ENCODE measurements at regions not wholly inside any gene's neighbourhood (a gene's known extent, or its start where the extent isn't known, plus 50 kb on each side); places are given as distances from the start of the nearest gene placed in this dataset.

DNA sequence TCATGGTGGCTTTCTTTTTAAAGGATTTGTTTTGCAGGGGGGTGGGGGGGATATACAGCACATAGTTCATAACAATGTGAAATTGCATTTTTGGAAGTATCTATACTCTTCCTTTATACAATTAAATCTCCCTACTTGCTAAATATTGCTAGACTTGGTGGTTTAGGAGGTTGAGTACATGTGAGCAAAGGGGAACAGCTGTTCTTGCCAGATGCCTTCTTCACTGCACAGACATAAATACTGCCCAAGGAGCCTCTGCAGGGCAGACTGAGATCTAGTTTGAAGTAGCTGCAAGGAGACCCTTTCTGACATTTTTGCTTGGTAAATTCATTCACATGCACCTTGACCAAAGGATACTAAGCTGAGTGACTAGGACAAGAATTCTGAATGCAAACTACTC, 228.6 kb upstream of the IL12A start:
- H3K36me3 ChIP-seq (ENCODE audit: control insufficient read depth in 1 of 2, insufficient read depth in 2 of 2, low read length in 2 of 2): no peaks in the 10 kb centered on the region
- peaks cover 7 to 8% of the 10 kb centered on the region in 2 donors for H3K27me3 ChIP-seq (ENCODE audit: control insufficient read depth in 1 of 2, insufficient read depth in 2 of 2, low read length in 2 of 2)
- H3K4me1 ChIP-seq (ENCODE audit: control insufficient read depth in 1 of 2, insufficient read depth in 2 of 2, low read length in 2 of 2): peaks cover 7 to 10% of the 10 kb centered on the region in 2 donors
- H3K9me3 ChIP-seq (ENCODE audit: control insufficient read depth in 1 of 2, low read length in 2 of 2): peaks cover 0 to 3% of the 10 kb centered on the region in 2 donors
- no peak overlapping the region for H3K27ac ChIP-seq (ENCODE audit: low read depth, low read length)
- no peak overlapping the region for H3K9ac ChIP-seq (ENCODE audit: low read depth in 1 of 2, low read length in 2 of 2)
- no peak overlapping the region for H3K4me3 ChIP-seq (ENCODE audit: low read depth in 1 of 2, low read length in 2 of 2)

DNA sequence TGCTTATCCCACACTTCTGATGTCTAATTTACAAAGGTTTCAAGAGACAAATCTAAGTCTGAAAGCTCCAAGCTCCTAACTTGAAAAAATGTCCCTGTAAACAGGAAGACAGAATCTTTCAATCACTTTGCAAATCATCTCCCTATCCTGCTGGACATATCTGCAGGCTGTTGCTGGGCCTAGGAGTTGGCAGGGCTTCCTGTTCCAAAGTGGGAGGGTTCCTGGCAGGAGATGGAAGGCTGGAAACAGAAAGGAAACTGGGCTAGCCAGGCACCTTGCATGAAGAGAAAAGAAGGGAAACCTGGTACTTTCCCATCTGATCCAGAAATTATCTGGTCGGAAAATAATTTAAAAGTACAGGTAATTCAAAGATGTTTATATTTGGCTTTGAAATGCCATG, 227.3 kb upstream of the IL12A start:
- Histone ChIP-seq H3K9me3 (ENCODE audit: control insufficient read depth in 1 of 2, low read length in 2 of 2) (no peaks in the 10 kb centered on the region), H3K36me3 (ENCODE audit: control insufficient read depth in 1 of 2, insufficient read depth in 2 of 2, low read length in 2 of 2) (no peaks in the 10 kb centered on the region), H3K4me1 (ENCODE audit: control insufficient read depth in 1 of 2, insufficient read depth in 2 of 2, low read length in 2 of 2) (peaks cover 7 to 15% of the 10 kb centered on the region in 2 donors), H3K27ac (ENCODE audit: low read depth, low read length) (no peak overlapping the region), H3K27me3 (ENCODE audit: control insufficient read depth in 1 of 2, insufficient read depth in 2 of 2, low read length in 2 of 2) (peaks cover 20 to 21% of the 10 kb centered on the region in 2 donors), H3K4me3 (ENCODE audit: low read depth in 1 of 2, low read length in 2 of 2) (no peak overlapping the region), H3K9ac (ENCODE audit: low read depth in 1 of 2, low read length in 2 of 2) (no peak overlapping the region)

DNA sequence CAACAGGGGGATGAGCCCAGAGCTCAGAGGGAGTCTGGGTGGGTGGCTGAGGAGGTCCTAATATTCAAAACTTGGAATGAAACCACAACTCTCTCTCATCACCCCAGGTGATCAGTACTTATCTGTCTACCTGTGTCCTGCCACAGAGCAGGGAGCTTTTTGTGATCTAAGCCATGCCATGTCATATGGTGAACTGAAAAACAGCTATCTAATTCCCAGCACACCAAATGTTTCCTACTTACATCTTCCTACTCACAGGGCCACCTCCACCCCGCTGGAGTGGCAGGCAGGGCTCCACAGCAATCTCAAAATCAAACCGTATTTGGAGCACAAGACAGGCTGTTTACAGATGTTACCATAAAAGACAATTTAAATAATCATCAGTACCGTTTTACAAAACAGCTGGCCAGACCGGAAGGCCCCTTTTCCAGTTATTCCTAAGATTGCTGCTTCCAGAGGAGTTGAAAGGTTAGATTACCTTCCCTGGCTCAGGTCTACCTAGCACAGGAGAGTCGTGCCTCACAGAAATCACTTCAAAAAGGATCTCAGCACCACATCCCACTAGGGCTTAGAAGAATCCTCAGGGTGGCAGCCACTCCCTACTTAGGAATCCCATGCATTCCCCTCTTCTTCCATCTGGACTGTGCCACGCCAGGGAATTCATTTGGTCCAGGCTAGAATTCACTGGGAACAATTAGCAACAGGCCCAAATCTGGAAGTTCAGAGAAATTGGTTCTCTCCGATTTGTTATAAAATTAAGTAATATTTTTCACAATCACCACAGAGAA, 226.6 kb upstream of the IL12A start:
- H3K9ac ChIP-seq (ENCODE audit: low read depth in 1 of 2, low read length in 2 of 2): no peak overlapping the region

DNA sequence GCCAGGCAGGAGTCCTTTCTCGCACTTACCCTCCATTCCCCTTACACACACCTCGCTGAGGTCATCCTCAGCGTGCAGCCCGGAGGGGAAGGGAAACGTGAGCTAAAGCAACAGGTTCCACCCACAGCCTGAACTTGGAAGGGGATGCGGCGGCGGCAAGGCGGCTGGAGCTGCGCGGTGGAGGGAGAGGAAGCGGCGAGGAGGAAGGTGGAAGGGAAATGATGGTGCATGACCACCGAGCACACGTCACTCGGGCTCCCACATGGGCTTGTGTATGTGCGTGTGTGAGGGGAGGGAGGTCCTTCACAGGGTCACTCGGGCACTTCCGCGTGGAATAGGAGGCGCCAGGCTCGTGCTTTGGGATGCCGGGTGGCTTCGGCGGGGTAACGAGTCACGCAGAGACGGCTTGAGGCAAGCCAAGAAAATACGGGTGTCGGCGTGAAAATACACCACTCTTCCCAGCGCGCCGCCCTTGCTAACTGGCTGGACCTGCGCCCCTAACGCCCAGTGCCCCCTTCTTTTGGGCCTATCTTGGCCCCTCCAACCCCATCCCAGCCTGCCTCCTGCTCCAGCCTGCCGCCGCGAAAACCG, 225.5 kb upstream of the IL12A start:
- H3K27me3 ChIP-seq (ENCODE audit: control insufficient read depth in 1 of 2, insufficient read depth in 2 of 2, low read length in 2 of 2): peaks cover 24 to 25% of the 10 kb centered on the region in 2 donors

More for the DNA sequence above, 226.6 kb upstream of the IL12A start:
- Histone ChIP-seq H3K27me3 (ENCODE audit: control insufficient read depth in 1 of 2, insufficient read depth in 2 of 2, low read length in 2 of 2) (peaks cover 20 to 24% of the 10 kb centered on the region in 2 donors), H3K4me3 (ENCODE audit: low read depth in 1 of 2, low read length in 2 of 2) (no peak overlapping the region), H3K36me3 (ENCODE audit: control insufficient read depth in 1 of 2, insufficient read depth in 2 of 2, low read length in 2 of 2) (no peaks in the 10 kb centered on the region), H3K9me3 (ENCODE audit: control insufficient read depth in 1 of 2, low read length in 2 of 2) (no peaks in the 10 kb centered on the region), H3K27ac (ENCODE audit: low read depth, low read length) (no peak overlapping the region), H3K4me1 (ENCODE audit: control insufficient read depth in 1 of 2, insufficient read depth in 2 of 2, low read length in 2 of 2) (peaks cover 7 to 15% of the 10 kb centered on the region in 2 donors)

DNA sequence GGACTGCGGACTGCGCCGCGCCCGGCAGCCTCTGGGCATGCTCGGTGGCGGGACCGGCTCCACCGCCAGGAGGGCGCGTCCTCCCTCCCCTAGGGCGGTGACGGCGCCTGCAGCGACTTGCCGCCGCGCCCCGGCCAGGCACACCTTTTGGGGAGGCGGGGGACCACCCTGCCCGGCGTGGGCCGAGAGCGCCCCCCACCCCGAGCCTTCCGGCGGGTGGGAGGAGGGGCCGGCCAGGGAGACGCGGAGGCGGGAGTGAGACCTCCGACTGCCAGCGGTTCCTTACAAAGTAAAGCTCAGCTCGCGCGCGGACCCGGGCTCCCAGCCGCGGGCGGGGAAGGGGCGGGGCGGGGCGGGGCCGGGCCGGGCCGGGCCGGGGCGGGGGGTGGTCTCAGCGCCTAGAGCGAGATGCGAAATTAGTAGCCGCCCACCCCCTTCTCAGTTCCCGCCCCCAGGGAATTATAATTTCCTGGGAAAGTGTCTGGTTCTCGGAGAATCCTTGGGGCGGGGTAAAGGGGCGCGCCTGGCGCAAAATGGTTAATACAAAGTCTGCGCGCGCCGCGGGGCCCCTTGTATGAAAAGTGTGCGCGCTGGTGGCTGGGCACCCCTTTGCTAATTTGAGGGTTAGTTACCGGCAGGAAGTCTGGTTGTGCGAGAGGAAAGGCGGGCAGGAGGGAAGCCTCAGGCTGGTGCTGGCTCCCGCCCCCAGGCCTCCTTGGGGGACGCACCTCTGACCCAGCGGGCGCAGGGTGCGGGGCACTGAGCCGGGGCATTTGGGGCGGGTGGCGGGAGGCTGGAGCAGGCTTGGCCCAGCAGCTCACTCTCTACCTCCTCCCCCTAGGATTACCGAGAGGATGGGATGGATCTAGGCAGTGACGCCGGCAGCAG, 224.8 kb upstream of the IL12A start:
- peak overlapping the region; percentile 77 to 80 for H3K4me3 ChIP-seq (ENCODE audit: low read depth in 1 of 2, low read length in 2 of 2)
- peak overlapping the region; percentile 57 to 69 for H3K9ac ChIP-seq (ENCODE audit: low read depth in 1 of 2, low read length in 2 of 2)
- peaks cover 7 to 15% of the 10 kb centered on the region in 2 donors for H3K4me1 ChIP-seq (ENCODE audit: control insufficient read depth in 1 of 2, insufficient read depth in 2 of 2, low read length in 2 of 2)
- no peaks in the 10 kb centered on the region for H3K9me3 ChIP-seq (ENCODE audit: control insufficient read depth in 1 of 2, low read length in 2 of 2)
- H3K27ac ChIP-seq (ENCODE audit: low read depth, low read length): peak overlapping the region; percentile 86
- H3K36me3 ChIP-seq (ENCODE audit: control insufficient read depth in 1 of 2, insufficient read depth in 2 of 2, low read length in 2 of 2): no peaks in the 10 kb centered on the region
- peaks cover 24 to 25% of the 10 kb centered on the region in 2 donors for H3K27me3 ChIP-seq (ENCODE audit: control insufficient read depth in 1 of 2, insufficient read depth in 2 of 2, low read length in 2 of 2)

More for the DNA sequence above, 225.5 kb upstream of the IL12A start:
- Histone ChIP-seq H3K9me3 (ENCODE audit: control insufficient read depth in 1 of 2, low read length in 2 of 2) (no peaks in the 10 kb centered on the region), H3K4me3 (ENCODE audit: low read depth in 1 of 2, low read length in 2 of 2) (peak overlapping the region; percentile 77 to 80), H3K27ac (ENCODE audit: low read depth, low read length) (peak overlapping the region; percentile 83), H3K9ac (ENCODE audit: low read depth in 1 of 2, low read length in 2 of 2) (peak overlapping the region; percentile 57 to 69), H3K36me3 (ENCODE audit: control insufficient read depth in 1 of 2, insufficient read depth in 2 of 2, low read length in 2 of 2) (no peaks in the 10 kb centered on the region), H3K4me1 (ENCODE audit: control insufficient read depth in 1 of 2, insufficient read depth in 2 of 2, low read length in 2 of 2) (peaks cover 7 to 15% of the 10 kb centered on the region in 2 donors)

DNA sequence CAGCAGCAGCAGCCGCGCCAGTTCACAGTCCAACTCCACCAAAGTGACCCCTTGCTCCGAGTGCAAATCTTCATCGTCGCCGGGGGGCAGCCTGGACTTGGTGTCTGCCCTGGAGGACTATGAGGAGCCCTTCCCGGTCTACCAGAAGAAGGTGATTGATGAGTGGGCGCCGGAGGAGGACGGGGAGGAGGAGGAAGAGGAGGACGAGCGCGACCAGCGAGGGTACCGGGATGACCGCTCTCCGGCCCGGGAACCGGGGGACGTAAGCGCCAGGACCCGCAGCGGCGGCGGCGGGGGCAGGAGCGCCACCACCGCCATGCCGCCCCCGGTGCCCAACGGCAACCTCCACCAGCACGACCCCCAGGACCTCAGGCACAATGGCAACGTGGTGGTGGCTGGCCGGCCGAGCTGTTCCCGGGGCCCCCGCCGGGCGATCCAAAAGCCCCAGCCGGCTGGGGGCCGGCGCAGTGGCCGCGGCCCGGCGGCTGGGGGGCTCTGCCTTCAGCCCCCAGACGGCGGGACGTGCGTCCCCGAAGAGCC, 224.1 kb upstream of the IL12A start:
- peaks cover 7 to 15% of the 10 kb centered on the region in 2 donors for H3K4me1 ChIP-seq (ENCODE audit: control insufficient read depth in 1 of 2, insufficient read depth in 2 of 2, low read length in 2 of 2)
- H3K27me3 ChIP-seq (ENCODE audit: control insufficient read depth in 1 of 2, insufficient read depth in 2 of 2, low read length in 2 of 2): peaks cover 24 to 25% of the 10 kb centered on the region in 2 donors
- H3K4me3 ChIP-seq (ENCODE audit: low read depth in 1 of 2, low read length in 2 of 2): peak overlapping the region; percentile 59 to 64

DNA sequence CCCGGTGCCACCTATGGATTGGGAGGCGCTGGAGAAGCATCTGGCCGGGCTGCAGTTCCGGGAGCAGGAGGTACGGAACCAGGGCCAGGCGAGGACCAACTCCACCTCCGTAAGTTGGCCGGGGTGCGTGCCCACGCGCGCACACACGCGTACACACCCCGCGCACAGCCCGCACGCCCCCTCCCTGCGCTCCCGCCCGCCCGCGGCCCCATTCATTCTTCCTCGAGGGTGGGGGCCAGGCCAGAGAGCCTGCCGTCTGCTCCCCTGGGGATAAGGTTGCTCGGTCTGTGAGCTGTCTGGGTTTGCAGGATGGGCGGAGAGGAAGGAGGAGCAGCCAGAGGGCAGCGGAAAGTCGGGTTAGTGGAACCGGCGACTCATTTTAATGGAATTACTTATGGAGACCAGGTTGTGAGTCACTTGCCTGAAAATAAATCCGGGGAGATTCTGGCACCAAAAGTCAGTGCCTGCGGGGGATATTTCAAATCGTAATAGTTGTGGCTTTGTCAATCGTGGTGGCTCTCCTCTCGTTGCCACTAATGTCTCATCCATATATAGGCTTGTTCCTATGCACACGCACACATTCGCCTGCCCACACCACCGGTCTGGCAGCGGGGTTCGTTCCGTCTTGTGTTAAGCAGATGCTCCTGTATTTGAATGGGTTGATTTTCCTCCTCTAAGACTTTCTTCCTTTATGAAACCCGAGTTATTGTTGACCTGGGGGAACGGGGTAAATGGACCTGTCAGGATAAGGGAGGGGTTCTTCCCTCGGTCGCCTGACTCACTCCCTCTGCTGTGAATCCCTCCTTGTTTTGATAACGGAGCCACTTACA, 223.4 kb upstream of the IL12A start:
- peak overlapping the region in 1 of 2 donors; percentile 59 for H3K9ac ChIP-seq (ENCODE audit: low read depth in 1 of 2, low read length in 2 of 2)
- peak overlapping the region; percentile 59 to 64 for H3K4me3 ChIP-seq (ENCODE audit: low read depth in 1 of 2, low read length in 2 of 2)
- H3K36me3 ChIP-seq (ENCODE audit: control insufficient read depth in 1 of 2, insufficient read depth in 2 of 2, low read length in 2 of 2): no peaks in the 10 kb centered on the region
- H3K27ac ChIP-seq (ENCODE audit: low read depth, low read length): peak overlapping the region; percentile 86
- H3K9me3 ChIP-seq (ENCODE audit: control insufficient read depth in 1 of 2, low read length in 2 of 2): no peaks in the 10 kb centered on the region
- H3K27me3 ChIP-seq (ENCODE audit: control insufficient read depth in 1 of 2, insufficient read depth in 2 of 2, low read length in 2 of 2): peaks cover 24 to 25% of the 10 kb centered on the region in 2 donors
- peaks cover 7 to 15% of the 10 kb centered on the region in 2 donors for H3K4me1 ChIP-seq (ENCODE audit: control insufficient read depth in 1 of 2, insufficient read depth in 2 of 2, low read length in 2 of 2)

More for the DNA sequence above, 224.1 kb upstream of the IL12A start:
- Histone ChIP-seq H3K9me3 (ENCODE audit: control insufficient read depth in 1 of 2, low read length in 2 of 2) (no peaks in the 10 kb centered on the region), H3K27ac (ENCODE audit: low read depth, low read length) (peak overlapping the region; percentile 86), H3K9ac (ENCODE audit: low read depth in 1 of 2, low read length in 2 of 2) (peak overlapping the region; percentile 30 to 51), H3K36me3 (ENCODE audit: control insufficient read depth in 1 of 2, insufficient read depth in 2 of 2, low read length in 2 of 2) (no peaks in the 10 kb centered on the region)

DNA sequence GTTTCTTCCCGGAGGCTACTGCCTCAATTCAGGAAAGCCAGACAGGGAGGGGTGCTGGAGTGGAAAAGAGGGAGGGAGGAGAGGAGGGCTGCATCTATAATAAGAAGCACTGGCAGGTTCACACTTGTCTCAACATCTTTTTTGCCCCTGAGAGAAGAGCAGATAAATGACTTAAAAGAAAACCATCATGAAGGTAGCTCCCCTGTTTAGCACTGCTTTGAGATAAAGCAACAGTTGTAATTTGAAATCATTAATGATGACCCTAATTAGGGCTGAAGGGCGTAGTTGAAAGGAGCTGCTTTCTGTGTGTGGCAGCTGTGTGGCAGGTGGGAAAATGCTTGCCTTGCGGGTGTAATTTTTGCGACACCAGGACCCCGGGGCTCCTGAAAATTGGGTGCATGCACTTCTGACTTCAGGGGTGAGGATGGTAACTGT, 222.8 kb upstream of the IL12A start:
- Histone ChIP-seq H3K9me3 (ENCODE audit: control insufficient read depth in 1 of 2, low read length in 2 of 2) (no peaks in the 10 kb centered on the region), H3K27me3 (ENCODE audit: control insufficient read depth in 1 of 2, insufficient read depth in 2 of 2, low read length in 2 of 2) (peaks cover 24 to 25% of the 10 kb centered on the region in 2 donors), H3K4me3 (ENCODE audit: low read depth in 1 of 2, low read length in 2 of 2) (peak overlapping the region; percentile 59 to 64), H3K27ac (ENCODE audit: low read depth, low read length) (peak overlapping the region; percentile 11), H3K4me1 (ENCODE audit: control insufficient read depth in 1 of 2, insufficient read depth in 2 of 2, low read length in 2 of 2) (peaks cover 7 to 15% of the 10 kb centered on the region in 2 donors), H3K36me3 (ENCODE audit: control insufficient read depth in 1 of 2, insufficient read depth in 2 of 2, low read length in 2 of 2) (no peaks in the 10 kb centered on the region), H3K9ac (ENCODE audit: low read depth in 1 of 2, low read length in 2 of 2) (peak overlapping the region in 1 of 2 donors; percentile 59)

DNA sequence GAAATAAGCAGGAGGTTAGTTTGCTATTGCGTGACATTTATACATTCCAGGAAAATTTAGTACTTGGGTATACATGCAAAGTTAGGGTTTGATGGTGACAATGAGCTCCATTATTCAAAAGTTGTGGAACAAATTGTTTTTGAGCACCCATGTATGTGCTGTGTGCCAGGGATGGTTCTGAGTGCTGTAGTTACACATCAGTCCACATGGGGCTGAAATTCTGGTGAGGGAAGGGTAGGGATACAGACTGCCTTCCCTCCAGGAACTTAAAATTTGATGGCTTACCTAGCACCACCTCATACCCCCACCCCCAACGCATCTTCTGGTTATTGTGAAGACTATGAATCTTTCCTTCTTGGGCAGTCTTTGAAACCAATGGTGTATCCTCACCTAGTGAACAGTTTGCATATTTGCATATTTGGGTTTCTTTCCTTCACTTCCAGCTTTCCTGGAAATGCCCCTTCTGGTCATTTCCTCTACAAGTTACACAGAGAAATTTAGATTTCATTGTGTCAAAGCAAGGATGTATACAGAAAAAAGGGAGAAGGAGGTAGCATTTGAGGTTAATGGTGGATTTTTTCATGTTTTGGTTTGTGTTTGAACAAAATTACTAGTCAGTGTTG, 222.0 kb upstream of the IL12A start:
- Histone ChIP-seq H3K9ac (ENCODE audit: low read depth in 1 of 2, low read length in 2 of 2) (no peak overlapping the region), H3K9me3 (ENCODE audit: control insufficient read depth in 1 of 2, low read length in 2 of 2) (no peaks in the 10 kb centered on the region), H3K4me1 (ENCODE audit: control insufficient read depth in 1 of 2, insufficient read depth in 2 of 2, low read length in 2 of 2) (peaks cover 7 to 15% of the 10 kb centered on the region in 2 donors), H3K4me3 (ENCODE audit: low read depth in 1 of 2, low read length in 2 of 2) (no peak overlapping the region), H3K27me3 (ENCODE audit: control insufficient read depth in 1 of 2, insufficient read depth in 2 of 2, low read length in 2 of 2) (peaks cover 24 to 25% of the 10 kb centered on the region in 2 donors), H3K27ac (ENCODE audit: low read depth, low read length) (peak overlapping the region; percentile 11), H3K36me3 (ENCODE audit: control insufficient read depth in 1 of 2, insufficient read depth in 2 of 2, low read length in 2 of 2) (no peaks in the 10 kb centered on the region)
